ENCODE measurements at regions not wholly inside any gene's neighbourhood (a gene's known extent, or its start where the extent isn't known, plus 50 kb on each side); places are given as distances from the start of the nearest gene placed in this dataset.

DNA sequence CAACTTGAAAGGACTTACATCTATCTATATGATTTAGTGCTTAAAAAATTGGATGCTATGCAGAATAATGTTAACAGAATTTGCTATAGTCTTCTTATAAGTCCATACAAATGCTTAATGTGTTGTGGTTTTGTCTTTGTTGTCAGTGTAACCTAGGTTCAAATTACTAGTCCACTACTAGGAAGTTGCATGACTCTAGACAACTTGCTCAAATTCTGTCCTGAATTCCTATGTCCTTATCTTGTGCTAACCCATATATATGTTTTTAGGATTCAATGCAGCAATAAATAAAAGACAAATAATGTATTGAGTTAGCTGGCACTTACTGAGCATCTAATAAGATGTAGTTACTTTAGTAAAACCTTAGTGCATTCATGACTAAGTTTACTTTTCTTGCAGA lies 276.5 kb upstream of the KCNMB2 start:
- no peak for TF ChIP-seq TAF1 (IDR thresholded peaks at IDR 0.05; ENCODE audit: borderline replicate concordance, low read depth, low read length)
- TF ChIP-seq POLR2A (IDR thresholded peaks at IDR 0.05; ENCODE audit: low read depth, low read length) = no peak
